Lung (tissue), 11 donors: ENCODE measurements at regions not wholly inside any gene's neighbourhood (a gene's known extent, or its start where the extent isn't known, plus 50 kb on each side); places are given as distances from the start of the nearest gene placed in this dataset.

Source experiments
- ATAC-seq: fragments of 200-7000 bp; cut with Tn5 transposase; one replicate; pipeline ENCODE4 v1.9.1; 2020; ENCODE audit warnings: moderate number of reproducible peaks; ENCODE audit not compliant: insufficient read depth, low FRiP score
- DNase-seq, 3 donors: peaks; one replicate each; pipeline ENCODE4 v3.0.0-alpha.2; 2013 to 2017
- H3K27ac ChIP-seq, 2 donors: one replicate each; pipeline ENCODE4 v1.5.1; 2013; ENCODE audit warnings: mild to moderate bottlenecking in 2 of 2, moderate library complexity in 2 of 2, control low read depth in 1 of 2, inconsistent platforms in 1 of 2, low read depth in 1 of 2, low read length in 1 of 2
- H3K27me3 ChIP-seq, 3 donors: one replicate each; pipeline ENCODE4 v1.5.1; 2013; ENCODE audit warnings: low read length in 2 of 3; ENCODE audit not compliant: control insufficient read depth in 3 of 3, insufficient read depth in 3 of 3
- H3K36me3 ChIP-seq, 4 donors: one replicate each; pipeline ENCODE4 v1.5.1; 2013; ENCODE audit warnings: low read length in 4 of 4, mild to moderate bottlenecking in 1 of 4, moderate library complexity in 1 of 4; ENCODE audit not compliant: control insufficient read depth in 4 of 4, insufficient read depth in 4 of 4
- H3K4me1 ChIP-seq, 5 donors: one replicate each; pipeline ENCODE4 v1.5.1; 2013; ENCODE audit warnings: low read length in 5 of 5, mild to moderate bottlenecking in 2 of 5, moderate library complexity in 1 of 5; ENCODE audit not compliant: control insufficient read depth in 5 of 5, insufficient read depth in 5 of 5
- H3K4me3 ChIP-seq: one replicate; pipeline ENCODE4 v1.5.1; 2013; ENCODE audit warnings: mild to moderate bottlenecking, control low read depth, moderate library complexity
- H3K9ac ChIP-seq, 2 donors: one replicate each; pipeline ENCODE4 v1.5.1; 2013; ENCODE audit warnings: low read length in 2 of 2, control low read depth in 1 of 2; ENCODE audit not compliant: insufficient read depth in 1 of 2
- H3K9me3 ChIP-seq, 4 donors: one replicate each; pipeline ENCODE4 v1.5.1; 2013; ENCODE audit warnings: low read length in 3 of 4, mild to moderate bottlenecking in 1 of 4, moderate library complexity in 1 of 4; ENCODE audit not compliant: control insufficient read depth in 4 of 4, insufficient read depth in 3 of 4
- WGBS, 2 donors: extraction: QIAGEN DNeasy Blood & Tissue Kit; methylation state at CpG; one replicate each; pipeline ENCODE4 v1.1.7; 2013; 5-methylcytosine and 5-hydroxymethylcytosine counted together
- TF ChIP-seq, protein P1 (sequence below): IDR thresholded peaks from 2 replicates; pipeline ENCODE4 v1.5.1; 2012; ENCODE audit warnings: mild to moderate bottlenecking; ENCODE audit errors: control extremely low read depth, extremely low read depth
- donor health status: control.
- donor health status: control.
- donor health status: Bipolar disorder and iron deficiency.
- donor health status: healthy.
- donor health status: DM: yes; HTN: yes; CAD: no.

DNA sequence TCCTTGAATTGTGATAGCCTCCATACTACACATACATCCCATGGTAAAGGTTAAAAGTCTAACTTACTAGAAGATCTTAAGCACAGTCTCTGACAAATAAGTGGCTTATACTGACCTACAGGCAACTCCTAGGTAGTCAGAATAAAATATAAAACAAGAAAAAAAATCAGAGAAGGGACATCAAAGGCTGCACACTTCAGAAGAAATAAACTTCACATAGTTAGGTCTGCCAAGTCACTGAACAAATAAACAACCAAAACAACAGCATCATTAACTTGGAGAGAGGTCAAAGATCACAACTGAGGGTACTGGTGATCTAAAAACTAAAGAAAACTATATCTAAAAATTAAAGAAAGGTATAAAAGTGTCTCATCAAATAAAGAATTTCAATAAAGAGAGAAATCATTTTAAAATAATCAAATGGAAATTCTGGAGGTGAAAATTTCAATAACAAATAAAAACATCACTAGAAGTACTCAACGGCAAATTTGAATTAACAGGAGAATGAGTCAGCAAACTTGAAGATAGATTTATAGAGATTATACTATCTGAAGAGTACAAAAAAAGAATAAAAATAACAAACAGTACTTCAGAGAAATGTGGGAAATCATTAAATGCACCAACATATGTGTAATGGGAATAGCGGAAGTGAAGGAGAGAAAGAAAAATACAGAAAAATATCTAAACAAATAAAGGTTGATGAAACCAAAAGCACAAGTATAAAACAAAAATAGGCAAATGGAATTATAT is 88.0 kb upstream of the UST start:
- Histone ChIP-seq H3K27ac (no peak overlapping the region), H3K27me3 (no peaks in the 10 kb centered on the region), H3K36me3 (no peaks in the 10 kb centered on the region), H3K4me1 (no peaks in the 10 kb centered on the region), H3K9me3 (peaks cover 0 to 3% (median 0%) of the 10 kb centered on the region in 4 donors), H3K9ac (no peak overlapping the region), H3K4me3 (no peak overlapping the region)
- WGBS, 2 donors, result 90 to 92% methylated on average over 2 of the region's 2 CpGs
- no peak for ATAC-seq
- DNase-seq, result no peak
- TF ChIP-seq, protein P1, sequence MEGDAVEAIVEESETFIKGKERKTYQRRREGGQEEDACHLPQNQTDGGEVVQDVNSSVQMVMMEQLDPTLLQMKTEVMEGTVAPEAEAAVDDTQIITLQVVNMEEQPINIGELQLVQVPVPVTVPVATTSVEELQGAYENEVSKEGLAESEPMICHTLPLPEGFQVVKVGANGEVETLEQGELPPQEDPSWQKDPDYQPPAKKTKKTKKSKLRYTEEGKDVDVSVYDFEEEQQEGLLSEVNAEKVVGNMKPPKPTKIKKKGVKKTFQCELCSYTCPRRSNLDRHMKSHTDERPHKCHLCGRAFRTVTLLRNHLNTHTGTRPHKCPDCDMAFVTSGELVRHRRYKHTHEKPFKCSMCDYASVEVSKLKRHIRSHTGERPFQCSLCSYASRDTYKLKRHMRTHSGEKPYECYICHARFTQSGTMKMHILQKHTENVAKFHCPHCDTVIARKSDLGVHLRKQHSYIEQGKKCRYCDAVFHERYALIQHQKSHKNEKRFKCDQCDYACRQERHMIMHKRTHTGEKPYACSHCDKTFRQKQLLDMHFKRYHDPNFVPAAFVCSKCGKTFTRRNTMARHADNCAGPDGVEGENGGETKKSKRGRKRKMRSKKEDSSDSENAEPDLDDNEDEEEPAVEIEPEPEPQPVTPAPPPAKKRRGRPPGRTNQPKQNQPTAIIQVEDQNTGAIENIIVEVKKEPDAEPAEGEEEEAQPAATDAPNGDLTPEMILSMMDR, result no peak

GRCh38 chr6:148667395-148667794 is 79.4 kb upstream of the UST start:
- Histone ChIP-seq H3K4me1 (no peaks in the 10 kb centered on the region), H3K4me3 (no peak overlapping the region), H3K9me3 (peaks cover 0 to 12% (median 10%) of the 10 kb centered on the region in 4 donors), H3K9ac (no peak overlapping the region), H3K27ac (no peak overlapping the region), H3K27me3 (no peaks in the 10 kb centered on the region), H3K36me3 (no peaks in the 10 kb centered on the region)
- DNase-seq, result no peak
- no peak for ATAC-seq
- TF ChIP-seq, protein P1, result no peak

DNA sequence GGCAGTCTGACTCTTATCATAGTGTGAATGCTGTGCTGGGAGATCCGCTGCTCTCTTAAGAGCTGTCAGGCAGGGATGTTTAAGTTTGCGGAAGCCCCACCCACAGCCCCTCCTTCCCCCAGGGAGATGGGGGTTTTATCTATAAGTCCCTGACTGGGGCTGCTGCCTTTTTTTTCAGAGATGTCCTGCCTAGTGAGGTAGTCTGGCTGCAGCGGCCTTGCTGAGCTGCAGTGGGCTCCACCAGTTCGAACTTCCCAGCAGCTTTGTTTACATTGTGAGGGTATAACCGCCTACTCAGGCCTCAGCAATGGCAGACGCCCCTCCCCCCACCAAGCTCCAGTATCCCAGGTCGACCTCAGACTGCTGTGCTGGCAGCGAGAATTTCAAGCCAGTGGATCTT is 75.7 kb upstream of the UST start:
- H3K36me3 ChIP-seq, result no peaks in the 10 kb centered on the region
- TF ChIP-seq, protein P1, result no peak
- no peak overlapping the region for H3K4me3 ChIP-seq
- no peak overlapping the region for H3K27ac ChIP-seq
- H3K27me3 ChIP-seq, result no peaks in the 10 kb centered on the region
- DNase-seq (no peak), ATAC-seq (no peak)
- H3K9ac ChIP-seq, result no peak overlapping the region
- peaks cover 0 to 21% (median 15%) of the 10 kb centered on the region in 4 donors for H3K9me3 ChIP-seq
- 74 to 88% methylated on average over 8 of the region's 8 CpGs for WGBS, 2 donors
- H3K4me1 ChIP-seq, result no peaks in the 10 kb centered on the region

GRCh38 chr6:148671952-148672351 is 74.9 kb upstream of the UST start:
- no peak for DNase-seq
- peaks cover 0 to 15% (median 12%) of the 10 kb centered on the region in 4 donors for H3K9me3 ChIP-seq
- H3K4me3 ChIP-seq, result no peak overlapping the region
- ATAC-seq, result no peak
- H3K4me1 ChIP-seq, result no peaks in the 10 kb centered on the region
- no peak overlapping the region for H3K27ac ChIP-seq
- no peaks in the 10 kb centered on the region for H3K27me3 ChIP-seq
- TF ChIP-seq, protein P1, result no peak
- no peaks in the 10 kb centered on the region for H3K36me3 ChIP-seq
- no peak overlapping the region for H3K9ac ChIP-seq
